GM06990 (cell line): ENCODE measurements at regions not wholly inside any gene's neighbourhood (a gene's known extent, or its start where the extent isn't known, plus 50 kb on each side); places are given as distances from the start of the nearest gene placed in this dataset.

Experiments used
- DNase-seq: peaks from one replicate; pipeline ENCODE4 v3.0.0-alpha.2; 2011; ENCODE audit not compliant: insufficient read length; ENCODE audit errors: extremely low read depth
- H3K27me3 ChIP-seq: replicated peaks from 2 replicates; pipeline ENCODE4 v1.6.0; 2011; ENCODE audit warnings: low read length; ENCODE audit not compliant: control insufficient read depth, insufficient read depth
- H3K36me3 ChIP-seq: 2 replicates; pipeline ENCODE4 v1.5.1; 2011; ENCODE audit warnings: low read length; ENCODE audit not compliant: control insufficient read depth, insufficient read depth
- H3K4me3 ChIP-seq: replicated peaks from 2 replicates; pipeline ENCODE4 v1.5.1; 2011; ENCODE audit warnings: low read depth, mild to moderate bottlenecking, control low read depth, low read length
- CTCF ChIP-seq: IDR thresholded peaks from 2 replicates; pipeline ENCODE4 v1.5.1; 2011; ENCODE audit warnings: low read length, control low read depth, mild to moderate bottlenecking, inconsistent platforms; ENCODE audit not compliant: insufficient read depth, poor library complexity, severe bottlenecking

GRCh38 chr16:62102588-62102987, 66.3 kb upstream of the CDH8 start:
- H3K4me3 ChIP-seq: no peak overlapping the region
- DNase-seq: no peak
- H3K36me3 ChIP-seq: no peaks in the 10 kb centered on the region
- no peaks in the 10 kb centered on the region for H3K27me3 ChIP-seq
- no peak for TF ChIP-seq CTCF

GRCh38 chr16:62100651-62101050, 64.4 kb upstream of the CDH8 start:
- no peak for DNase-seq

GRCh38 chr16:62089715-62090114, 53.5 kb upstream of the CDH8 start:
- DNase-seq: no peak
- H3K4me3 ChIP-seq: no peak overlapping the region
- H3K27me3 ChIP-seq: no peaks in the 10 kb centered on the region
- no peak for TF ChIP-seq CTCF
- H3K36me3 ChIP-seq: no peaks in the 10 kb centered on the region

More at GRCh38 chr16:62100651-62101050, 64.4 kb upstream of the CDH8 start:
- no peak for TF ChIP-seq CTCF
- Histone ChIP-seq H3K36me3 (no peaks in the 10 kb centered on the region), H3K4me3 (no peak overlapping the region), H3K27me3 (no peaks in the 10 kb centered on the region)

GRCh38 chr16:62088731-62089410, 52.6 kb upstream of the CDH8 start:
- no peak overlapping the region for H3K4me3 ChIP-seq
- TF ChIP-seq CTCF: no peak

More at GRCh38 chr16:62088731-62089410, 52.6 kb upstream of the CDH8 start:
- Histone ChIP-seq H3K36me3 (no peaks in the 10 kb centered on the region), H3K27me3 (no peaks in the 10 kb centered on the region)
- no peak for DNase-seq
